H1 (cell line): ENCODE measurements at regions not wholly inside any gene's neighbourhood (a gene's known extent, or its start where the extent isn't known, plus 50 kb on each side); places are given as distances from the start of the nearest gene placed in this dataset.

Source experiments
- CTCF ChIA-PET: fragments of 300-600 bp; sonication (Branson Sonifier 250); formaldehyde crosslinking; loops from one replicate; lab custom pipeline; 2021; ENCODE audit not compliant: partially characterized antibody; lab: Charles Lee
- POLR2A ChIA-PET: fragments of 300-600 bp; sonication (Branson Sonifier 250); formaldehyde crosslinking; loops from one replicate; lab custom pipeline; 2021; ENCODE audit warnings: inconsistent platforms; ENCODE audit not compliant: partially characterized antibody; lab: Charles Lee
- DNase-seq, 2 experiments: peaks; one replicate each; pipeline versions ENCODE4 v3.0.0 to v3.0.0-alpha.2; 2010 to 2022; ENCODE audit warnings: low spot score in 2 of 2, low read depth in 1 of 2, mixed read lengths in 1 of 2
- FAIRE-seq: peaks from 2 replicates; lab custom pipeline; 2011; peaks lifted over from hg19 to GRCh38; lab: Jason Lieb, UNC
- H2AFZ ChIP-seq: 2 replicates; pipeline ENCODE4 v1.8.1; 2012; ENCODE audit warnings: low read length, inconsistent platforms
- H2AK5ac ChIP-seq: 2 replicates; pipeline ENCODE4 v1.6.1; 2013; ENCODE audit warnings: low read depth, low read length
- H2BK120ac ChIP-seq: replicated peaks from 2 replicates; pipeline ENCODE3; 2013; ENCODE audit warnings: low read depth, low read length, inconsistent platforms
- H2BK12ac ChIP-seq: 2 replicates; pipeline ENCODE4 v1.6.1; 2013; ENCODE audit warnings: low read depth, low read length
- H2BK15ac ChIP-seq: 2 replicates; pipeline ENCODE4 v1.6.1; 2013; ENCODE audit warnings: low read length
- H2BK20ac ChIP-seq: 2 replicates; pipeline ENCODE4 v1.6.1; 2013; ENCODE audit warnings: low read length
- H2BK5ac ChIP-seq: 2 replicates; pipeline ENCODE4 v1.6.1; 2013; ENCODE audit warnings: low read depth, low read length
- H3K14ac ChIP-seq: 2 replicates; pipeline ENCODE4 v1.6.1; 2013; ENCODE audit warnings: inconsistent platforms; ENCODE audit not compliant: insufficient read length
- H3K18ac ChIP-seq: 2 replicates; pipeline ENCODE4 v1.6.1; 2013; ENCODE audit warnings: low read length; ENCODE audit errors: extremely low read depth
- H3K23ac ChIP-seq: 2 replicates; pipeline ENCODE4 v1.6.1; 2013; ENCODE audit warnings: inconsistent platforms; ENCODE audit not compliant: insufficient read length
- H3K23me2 ChIP-seq: 2 replicates; pipeline ENCODE4 v1.6.1; 2013; ENCODE audit warnings: low read depth, low read length
- H3K27ac ChIP-seq: 2 replicates; pipeline ENCODE4 v1.6.1; 2011; ENCODE audit warnings: low read depth, low read length, inconsistent platforms
- H3K27me3 ChIP-seq, 4 experiments: replicated peaks in 1 of 4; 1 replicate in 1 of 4; 2 replicates in 3 of 4; pipeline versions ENCODE4 v1.6.1 to v1.8.1; 2011 to 2013; ENCODE audit warnings: low read length in 3 of 4, mild to moderate bottlenecking in 3 of 4, inconsistent platforms in 2 of 4, mixed read lengths in 2 of 4, moderate library complexity in 1 of 4; ENCODE audit not compliant: control insufficient read depth in 3 of 4, insufficient read depth in 3 of 4; ENCODE audit errors: extremely low read depth in 1 of 4
- H3K36me3 ChIP-seq, 4 experiments: 2 replicates each; pipeline versions ENCODE4 v1.6.1 to v1.8.1; 2011 to 2013; ENCODE audit warnings: mild to moderate bottlenecking in 4 of 4, low read length in 3 of 4, moderate library complexity in 2 of 4, control low read depth in 1 of 4, inconsistent platforms in 1 of 4; ENCODE audit not compliant: insufficient read depth in 4 of 4, control insufficient read depth in 2 of 4
- H3K4ac ChIP-seq: replicated peaks from 2 replicates; pipeline ENCODE3; 2013; ENCODE audit warnings: low read length, low read depth, mixed read lengths, inconsistent platforms; ENCODE audit not compliant: insufficient read length
- H3K4me1 ChIP-seq, 4 experiments: replicated peaks in 1 of 4; 1 replicate in 1 of 4; 2 replicates in 3 of 4; pipeline versions ENCODE4 v1.6.1 to v1.8.1; 2011 to 2013; ENCODE audit warnings: low read length in 3 of 4, inconsistent platforms in 2 of 4, mixed read lengths in 1 of 4; ENCODE audit not compliant: insufficient read depth in 4 of 4, control insufficient read depth in 3 of 4
- H3K4me2 ChIP-seq, 2 experiments: 2 replicates each; pipeline versions ENCODE4 v1.6.1 to v1.8.1; 2011 to 2013; ENCODE audit warnings: low read depth in 2 of 2, low read length in 2 of 2, control low read depth in 1 of 2, inconsistent platforms in 1 of 2, mild to moderate bottlenecking in 1 of 2; ENCODE audit not compliant: insufficient read depth in 1 of 2
- H3K4me3 ChIP-seq, 4 experiments: fragments of 200-600, 300-600 bp in 1 of 4; sonication (generic), shearing (Covaris generic), sonication (Bioruptor Twin) in 1 of 4; 2 replicates each; pipeline versions ENCODE4 v1.5.1 to v1.8.1; 2011 to 2016; ENCODE audit warnings: low read length in 4 of 4, low read depth in 3 of 4, control low read depth in 2 of 4, inconsistent platforms in 2 of 4, mild to moderate bottlenecking in 2 of 4, mixed read lengths in 1 of 4, moderate library complexity in 1 of 4; ENCODE audit not compliant: insufficient read depth in 2 of 4; ENCODE audit errors: extremely low read depth in 1 of 4
- H3K56ac ChIP-seq: replicated peaks from 2 replicates; pipeline ENCODE3; 2013; ENCODE audit warnings: low read depth, mild to moderate bottlenecking, mixed read lengths, low read length, inconsistent platforms; ENCODE audit not compliant: insufficient read length
- H3K79me1 ChIP-seq: 2 replicates; pipeline ENCODE4 v1.6.1; 2013; ENCODE audit warnings: low read depth, low read length, control low read depth
- H3K79me2 ChIP-seq, 2 experiments: 2 replicates each; pipeline versions ENCODE4 v1.6.1 to v1.8.1; 2012 to 2013; ENCODE audit warnings: low read length in 2 of 2, mild to moderate bottlenecking in 2 of 2, inconsistent platforms in 1 of 2; ENCODE audit not compliant: insufficient read depth in 2 of 2, control insufficient read depth in 1 of 2
- H3K9ac ChIP-seq, 4 experiments: replicated peaks in 1 of 4; 1 replicate in 1 of 4; 2 replicates in 3 of 4; pipeline versions ENCODE4 v1.6.1 to v1.8.1; 2011 to 2013; ENCODE audit warnings: low read depth in 3 of 4, low read length in 3 of 4, control low read depth in 2 of 4, mild to moderate bottlenecking in 2 of 4, moderate library complexity in 2 of 4, inconsistent platforms in 1 of 4; ENCODE audit errors: extremely low read depth in 1 of 4
- H3K9me3 ChIP-seq, 2 experiments: 2 replicates each; pipeline versions ENCODE4 v1.6.1 to v1.8.1; 2012 to 2013; ENCODE audit warnings: mild to moderate bottlenecking in 2 of 2, moderate library complexity in 2 of 2, control low read depth in 1 of 2, inconsistent platforms in 1 of 2, low read depth in 1 of 2, low read length in 1 of 2, mixed read lengths in 1 of 2; ENCODE audit not compliant: insufficient read depth in 2 of 2
- H4K20me1 ChIP-seq, 2 experiments: replicated peaks in 1 of 2; 2 replicates each; pipeline versions ENCODE3 to v1.8.1; 2011 to 2013; ENCODE audit warnings: inconsistent platforms in 2 of 2, low read length in 2 of 2, mild to moderate bottlenecking in 1 of 2; ENCODE audit not compliant: insufficient read depth in 2 of 2, control insufficient read depth in 1 of 2
- H4K5ac ChIP-seq: 2 replicates; pipeline ENCODE4 v1.6.1; 2013; ENCODE audit warnings: low read length, low read depth, mixed read lengths, inconsistent platforms; ENCODE audit not compliant: insufficient read length
- H4K8ac ChIP-seq: 2 replicates; pipeline ENCODE4 v1.8.0; 2013; ENCODE audit warnings: mild to moderate bottlenecking, moderate library complexity, low read length, inconsistent platforms; ENCODE audit not compliant: insufficient read depth; ENCODE audit errors: extremely low read depth
- H4K91ac ChIP-seq: replicated peaks from 2 replicates; pipeline ENCODE3; 2013; ENCODE audit warnings: low read length, mixed read lengths, inconsistent platforms; ENCODE audit not compliant: insufficient read length
- CTBP2 ChIP-seq: IDR thresholded peaks from 2 replicates; pipeline ENCODE4 v1.7.0; 2011; ENCODE audit warnings: borderline replicate concordance, mild to moderate bottlenecking, moderate library complexity, mixed read lengths, low read length; ENCODE audit not compliant: insufficient read depth, insufficient read length
- EZH2 ChIP-seq: fragments of 200-600 bp; sonication (generic); IDR thresholded peaks from 2 replicates; pipeline ENCODE4 v1.7.1; 2012; ENCODE audit warnings: low read depth, mild to moderate bottlenecking, moderate library complexity, low read length, inconsistent platforms; ENCODE audit not compliant: severe bottlenecking
- FOSL1 ChIP-seq: IDR thresholded peaks from 2 replicates; pipeline ENCODE4 v1.6.1; 2011; ENCODE audit warnings: mild to moderate bottlenecking, low read depth, low read length, moderate library complexity; ENCODE audit not compliant: insufficient read depth
- HDAC6 ChIP-seq: IDR thresholded peaks from one replicate; pipeline ENCODE4 v1.7.1; 2012; ENCODE audit warnings: low read depth, mild to moderate bottlenecking, inconsistent platforms, low read length, moderate library complexity
- JUN ChIP-seq: IDR thresholded peaks from 2 replicates; pipeline ENCODE4 v1.6.1; 2011; ENCODE audit warnings: low read depth, mild to moderate bottlenecking, improper control_type of control experiment, low read length
- JUND ChIP-seq: IDR thresholded peaks from 2 replicates; pipeline ENCODE4 v1.6.1; 2011; ENCODE audit warnings: mild to moderate bottlenecking, improper control_type of control experiment, low read length
- KDM1A ChIP-seq: fragments of 200-600, 300-600 bp; sonication (generic); IDR thresholded peaks from 2 replicates; pipeline ENCODE4 v1.7.1; 2016; ENCODE audit warnings: mild to moderate bottlenecking, low read length, borderline replicate concordance
- KDM4A ChIP-seq: IDR thresholded peaks from one replicate; pipeline ENCODE4 v1.7.1; 2012; ENCODE audit warnings: low read depth, mild to moderate bottlenecking, moderate library complexity, low read length, inconsistent platforms; ENCODE audit not compliant: severe bottlenecking
- POU5F1 ChIP-seq: IDR thresholded peaks from 2 replicates; pipeline ENCODE4 v1.6.1; 2011; ENCODE audit warnings: low read depth, mild to moderate bottlenecking, low read length, moderate library complexity
- RFX5 ChIP-seq: IDR thresholded peaks from 2 replicates; pipeline ENCODE4 v1.6.1; 2011; ENCODE audit warnings: low read depth, low read length, improper control_type of control experiment, borderline replicate concordance
- RXRA ChIP-seq: IDR thresholded peaks from 2 replicates; pipeline ENCODE4 v1.6.1; 2011; ENCODE audit warnings: low read depth, mild to moderate bottlenecking, low read length, moderate library complexity; ENCODE audit not compliant: insufficient read depth
- TAF1 ChIP-seq: IDR thresholded peaks from 2 replicates; pipeline ENCODE4 v1.6.1; 2011; ENCODE audit warnings: mild to moderate bottlenecking, low read depth, low read length
- TBP ChIP-seq: IDR thresholded peaks from 2 replicates; pipeline ENCODE4 v1.6.1; 2011; ENCODE audit warnings: low read depth, low read length, improper control_type of control experiment
- WGBS, 2 experiments: shearing (Covaris generic) in 1 of 2; methylation state at CpG; one replicate each; pipeline versions ENCODE4 v1.1.6 to v1.1.7; 2013 to 2015; ENCODE audit warnings: low lambda C conversion rate in 2 of 2, mixed read lengths in 2 of 2, inconsistent platforms in 1 of 2, low coverage in 1 of 2, missing lambda C conversion rate in 1 of 2; ENCODE audit not compliant: insufficient replicate concordance in 2 of 2, insufficient coverage in 1 of 2, insufficient read length in 1 of 2; ENCODE audit errors: extremely low coverage in 1 of 2, missing lambda C conversion rate in 1 of 2; 5-methylcytosine and 5-hydroxymethylcytosine counted together
- TF ChIP-seq, protein P1 (sequence below): IDR thresholded peaks from 2 replicates; pipeline ENCODE4 v1.6.1; 2011; ENCODE audit warnings: low read depth, mild to moderate bottlenecking, low read length; ENCODE audit not compliant: insufficient read depth

DNA sequence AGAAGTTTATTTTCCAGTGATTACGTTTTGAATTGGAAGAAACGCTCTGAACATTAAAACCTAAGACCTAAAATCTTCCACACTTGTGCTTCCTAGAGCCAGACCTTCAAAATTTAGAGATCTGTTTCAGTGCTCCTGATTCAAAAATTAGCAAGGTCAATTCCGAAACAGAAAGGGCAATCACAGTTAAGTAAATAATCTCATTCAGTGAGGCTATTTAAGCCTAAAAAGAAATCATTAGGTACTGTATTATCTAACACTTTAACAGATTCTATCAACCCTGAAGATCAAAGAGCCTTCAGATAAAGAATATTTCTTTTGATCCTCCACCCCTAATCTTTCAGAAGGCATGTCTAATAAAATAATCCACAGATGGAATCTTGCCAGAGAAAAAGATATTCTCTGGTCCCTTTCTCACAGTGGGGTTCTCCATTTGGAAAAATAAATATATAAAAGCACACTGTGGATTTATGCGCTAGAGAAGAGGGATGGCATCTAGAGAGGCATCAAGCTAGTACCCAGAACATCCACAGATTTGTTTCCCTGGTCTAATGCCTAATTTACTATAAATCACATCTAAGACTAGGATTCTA lies 54.4 kb downstream of the ZZZ3 start:
- H2BK12ac ChIP-seq = no peak overlapping the region
- H4K91ac ChIP-seq = no peak overlapping the region
- no peak overlapping the region for H3K14ac ChIP-seq
- FAIRE-seq = no peak
- no peaks in the 10 kb centered on the region for H3K23me2 ChIP-seq
- no peak overlapping the region for H4K8ac ChIP-seq
- ChIA-PET POLR2A (interaction anchor here (1.4 kb wide), 1 partner anchor 13 kb away, joined by 4 read pairs; no protein-coding TSS in a partner anchor), CTCF (no interaction called here)
- H3K4me2 ChIP-seq = no peak overlapping the region
- H4K5ac ChIP-seq = no peak overlapping the region
- no peaks in the 10 kb centered on the region for H3K9me3 ChIP-seq
- no peaks in the 10 kb centered on the region for H3K4me1 ChIP-seq
- no peak overlapping the region for H2AFZ ChIP-seq
- H3K56ac ChIP-seq = no peak overlapping the region
- 95% methylated on average over 4 of the region's 4 CpGs; no CpG with 5 or more reads in 1 of the 2 experiments for WGBS, 2 experiments
- no peak overlapping the region for H2AK5ac ChIP-seq
- no peak overlapping the region for H2BK20ac ChIP-seq
- no peak for DNase-seq
- no peak overlapping the region for H3K18ac ChIP-seq
- no peak overlapping the region for H3K4me3 ChIP-seq
- H3K36me3 ChIP-seq = peaks cover 0 to 37% (median 15%) of the 10 kb centered on the region in 4 experiments; a peak in 6 of 8 replicates
- peaks cover 0 to 1% of the 10 kb centered on the region in 2 experiments for H4K20me1 ChIP-seq
- H3K9ac ChIP-seq = no peak overlapping the region
- no peaks in the 10 kb centered on the region for H3K27me3 ChIP-seq
- H2BK5ac ChIP-seq = no peak overlapping the region
- no peak overlapping the region for H3K27ac ChIP-seq
- no peaks in the 10 kb centered on the region for H3K79me2 ChIP-seq
- no peak overlapping the region for H2BK120ac ChIP-seq
- no peak overlapping the region for H3K4ac ChIP-seq
- no peak overlapping the region for H2BK15ac ChIP-seq
- H3K79me1 ChIP-seq = no peaks in the 10 kb centered on the region
- H3K23ac ChIP-seq = no peak overlapping the region
- no peak for TF ChIP-seq TBP
- no peak for TF ChIP-seq TAF1
- no peak for TF ChIP-seq RXRA
- TF ChIP-seq JUND = no peak
- TF ChIP-seq KDM1A = no peak
- no peak for TF ChIP-seq EZH2
- no peak for TF ChIP-seq FOSL1
- TF ChIP-seq RFX5 = no peak
- no peak for TF ChIP-seq CTBP2
- TF ChIP-seq POU5F1 = no peak
- TF ChIP-seq JUN = no peak
- no peak for TF ChIP-seq KDM4A
- TF ChIP-seq, protein P1, sequence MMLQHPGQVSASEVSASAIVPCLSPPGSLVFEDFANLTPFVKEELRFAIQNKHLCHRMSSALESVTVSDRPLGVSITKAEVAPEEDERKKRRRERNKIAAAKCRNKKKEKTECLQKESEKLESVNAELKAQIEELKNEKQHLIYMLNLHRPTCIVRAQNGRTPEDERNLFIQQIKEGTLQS = no peak
- no peak for TF ChIP-seq HDAC6
